H1 (cell line): ENCODE measurements at regions not wholly inside any gene's neighbourhood (a gene's known extent, or its start where the extent isn't known, plus 50 kb on each side); places are given as distances from the start of the nearest gene placed in this dataset.

ENCODE experiments used
- CTCF ChIA-PET: fragments of 300-600 bp; sonication (Branson Sonifier 250); formaldehyde crosslinking; loops from one replicate; lab custom pipeline; 2021; ENCODE audit not compliant: partially characterized antibody; lab: Charles Lee
- POLR2A ChIA-PET: fragments of 300-600 bp; sonication (Branson Sonifier 250); formaldehyde crosslinking; loops from one replicate; lab custom pipeline; 2021; ENCODE audit warnings: inconsistent platforms; ENCODE audit not compliant: partially characterized antibody; lab: Charles Lee
- DNase-seq, 2 experiments: peaks; one replicate each; pipeline versions ENCODE4 v3.0.0 to v3.0.0-alpha.2; 2010 to 2022; ENCODE audit warnings: low spot score in 2 of 2, low read depth in 1 of 2, mixed read lengths in 1 of 2
- FAIRE-seq: peaks from 2 replicates; lab custom pipeline; 2011; peaks lifted over from hg19 to GRCh38; lab: Jason Lieb, UNC
- H2AFZ ChIP-seq: 2 replicates; pipeline ENCODE4 v1.8.1; 2012; ENCODE audit warnings: low read length, inconsistent platforms
- H2AK5ac ChIP-seq: 2 replicates; pipeline ENCODE4 v1.6.1; 2013; ENCODE audit warnings: low read depth, low read length
- H2BK120ac ChIP-seq: replicated peaks from 2 replicates; pipeline ENCODE3; 2013; ENCODE audit warnings: low read depth, low read length, inconsistent platforms
- H2BK12ac ChIP-seq: 2 replicates; pipeline ENCODE4 v1.6.1; 2013; ENCODE audit warnings: low read depth, low read length
- H2BK15ac ChIP-seq: 2 replicates; pipeline ENCODE4 v1.6.1; 2013; ENCODE audit warnings: low read length
- H2BK20ac ChIP-seq: 2 replicates; pipeline ENCODE4 v1.6.1; 2013; ENCODE audit warnings: low read length
- H2BK5ac ChIP-seq: 2 replicates; pipeline ENCODE4 v1.6.1; 2013; ENCODE audit warnings: low read depth, low read length
- H3K14ac ChIP-seq: 2 replicates; pipeline ENCODE4 v1.6.1; 2013; ENCODE audit warnings: inconsistent platforms; ENCODE audit not compliant: insufficient read length
- H3K18ac ChIP-seq: 2 replicates; pipeline ENCODE4 v1.6.1; 2013; ENCODE audit warnings: low read length; ENCODE audit errors: extremely low read depth
- H3K23ac ChIP-seq: 2 replicates; pipeline ENCODE4 v1.6.1; 2013; ENCODE audit warnings: inconsistent platforms; ENCODE audit not compliant: insufficient read length
- H3K23me2 ChIP-seq: 2 replicates; pipeline ENCODE4 v1.6.1; 2013; ENCODE audit warnings: low read depth, low read length
- H3K27ac ChIP-seq: 2 replicates; pipeline ENCODE4 v1.6.1; 2011; ENCODE audit warnings: low read depth, low read length, inconsistent platforms
- H3K27me3 ChIP-seq, 4 experiments: replicated peaks in 1 of 4; 1 replicate in 1 of 4; 2 replicates in 3 of 4; pipeline versions ENCODE4 v1.6.1 to v1.8.1; 2011 to 2013; ENCODE audit warnings: low read length in 3 of 4, mild to moderate bottlenecking in 3 of 4, inconsistent platforms in 2 of 4, mixed read lengths in 2 of 4, moderate library complexity in 1 of 4; ENCODE audit not compliant: control insufficient read depth in 3 of 4, insufficient read depth in 3 of 4; ENCODE audit errors: extremely low read depth in 1 of 4
- H3K36me3 ChIP-seq, 4 experiments: 2 replicates each; pipeline versions ENCODE4 v1.6.1 to v1.8.1; 2011 to 2013; ENCODE audit warnings: mild to moderate bottlenecking in 4 of 4, low read length in 3 of 4, moderate library complexity in 2 of 4, control low read depth in 1 of 4, inconsistent platforms in 1 of 4; ENCODE audit not compliant: insufficient read depth in 4 of 4, control insufficient read depth in 2 of 4
- H3K4ac ChIP-seq: replicated peaks from 2 replicates; pipeline ENCODE3; 2013; ENCODE audit warnings: low read length, low read depth, mixed read lengths, inconsistent platforms; ENCODE audit not compliant: insufficient read length
- H3K4me1 ChIP-seq, 4 experiments: replicated peaks in 1 of 4; 1 replicate in 1 of 4; 2 replicates in 3 of 4; pipeline versions ENCODE4 v1.6.1 to v1.8.1; 2011 to 2013; ENCODE audit warnings: low read length in 3 of 4, inconsistent platforms in 2 of 4, mixed read lengths in 1 of 4; ENCODE audit not compliant: insufficient read depth in 4 of 4, control insufficient read depth in 3 of 4
- H3K4me2 ChIP-seq, 2 experiments: 2 replicates each; pipeline versions ENCODE4 v1.6.1 to v1.8.1; 2011 to 2013; ENCODE audit warnings: low read depth in 2 of 2, low read length in 2 of 2, control low read depth in 1 of 2, inconsistent platforms in 1 of 2, mild to moderate bottlenecking in 1 of 2; ENCODE audit not compliant: insufficient read depth in 1 of 2
- H3K4me3 ChIP-seq, 4 experiments: fragments of 200-600, 300-600 bp in 1 of 4; sonication (generic), shearing (Covaris generic), sonication (Bioruptor Twin) in 1 of 4; 2 replicates each; pipeline versions ENCODE4 v1.5.1 to v1.8.1; 2011 to 2016; ENCODE audit warnings: low read length in 4 of 4, low read depth in 3 of 4, control low read depth in 2 of 4, inconsistent platforms in 2 of 4, mild to moderate bottlenecking in 2 of 4, mixed read lengths in 1 of 4, moderate library complexity in 1 of 4; ENCODE audit not compliant: insufficient read depth in 2 of 4; ENCODE audit errors: extremely low read depth in 1 of 4
- H3K56ac ChIP-seq: replicated peaks from 2 replicates; pipeline ENCODE3; 2013; ENCODE audit warnings: low read depth, mild to moderate bottlenecking, mixed read lengths, low read length, inconsistent platforms; ENCODE audit not compliant: insufficient read length
- H3K79me1 ChIP-seq: 2 replicates; pipeline ENCODE4 v1.6.1; 2013; ENCODE audit warnings: low read depth, low read length, control low read depth
- H3K79me2 ChIP-seq, 2 experiments: 2 replicates each; pipeline versions ENCODE4 v1.6.1 to v1.8.1; 2012 to 2013; ENCODE audit warnings: low read length in 2 of 2, mild to moderate bottlenecking in 2 of 2, inconsistent platforms in 1 of 2; ENCODE audit not compliant: insufficient read depth in 2 of 2, control insufficient read depth in 1 of 2
- H3K9ac ChIP-seq, 4 experiments: replicated peaks in 1 of 4; 1 replicate in 1 of 4; 2 replicates in 3 of 4; pipeline versions ENCODE4 v1.6.1 to v1.8.1; 2011 to 2013; ENCODE audit warnings: low read depth in 3 of 4, low read length in 3 of 4, control low read depth in 2 of 4, mild to moderate bottlenecking in 2 of 4, moderate library complexity in 2 of 4, inconsistent platforms in 1 of 4; ENCODE audit errors: extremely low read depth in 1 of 4
- H3K9me3 ChIP-seq, 2 experiments: 2 replicates each; pipeline versions ENCODE4 v1.6.1 to v1.8.1; 2012 to 2013; ENCODE audit warnings: mild to moderate bottlenecking in 2 of 2, moderate library complexity in 2 of 2, control low read depth in 1 of 2, inconsistent platforms in 1 of 2, low read depth in 1 of 2, low read length in 1 of 2, mixed read lengths in 1 of 2; ENCODE audit not compliant: insufficient read depth in 2 of 2
- H4K20me1 ChIP-seq, 2 experiments: replicated peaks in 1 of 2; 2 replicates each; pipeline versions ENCODE3 to v1.8.1; 2011 to 2013; ENCODE audit warnings: inconsistent platforms in 2 of 2, low read length in 2 of 2, mild to moderate bottlenecking in 1 of 2; ENCODE audit not compliant: insufficient read depth in 2 of 2, control insufficient read depth in 1 of 2
- H4K5ac ChIP-seq: 2 replicates; pipeline ENCODE4 v1.6.1; 2013; ENCODE audit warnings: low read length, low read depth, mixed read lengths, inconsistent platforms; ENCODE audit not compliant: insufficient read length
- H4K8ac ChIP-seq: 2 replicates; pipeline ENCODE4 v1.8.0; 2013; ENCODE audit warnings: mild to moderate bottlenecking, moderate library complexity, low read length, inconsistent platforms; ENCODE audit not compliant: insufficient read depth; ENCODE audit errors: extremely low read depth
- H4K91ac ChIP-seq: replicated peaks from 2 replicates; pipeline ENCODE3; 2013; ENCODE audit warnings: low read length, mixed read lengths, inconsistent platforms; ENCODE audit not compliant: insufficient read length
- ASH2L ChIP-seq: fragments of 200-600, 300-600 bp; sonication (generic); IDR thresholded peaks from one replicate; pipeline ENCODE4 v1.7.1; 2017; ENCODE audit warnings: low read length
- CEBPB ChIP-seq: IDR thresholded peaks from 2 replicates; pipeline ENCODE4 v1.6.1; 2012; ENCODE audit warnings: low read depth, low read length
- CTCF ChIP-seq, 3 experiments: IDR thresholded peaks; 1 replicate in 2 of 3; 2 replicates in 1 of 3; pipeline versions ENCODE4 v1.5.1 to v1.6.1; 2011; ENCODE audit warnings: low read length in 3 of 3, mild to moderate bottlenecking in 3 of 3, inconsistent platforms in 2 of 3, low read depth in 1 of 3, moderate library complexity in 1 of 3; ENCODE audit not compliant: insufficient read depth in 1 of 3; ENCODE audit errors: control extremely low read depth in 1 of 3
- GTF2F1 ChIP-seq: IDR thresholded peaks from 2 replicates; pipeline ENCODE4 v1.6.1; 2012; ENCODE audit warnings: low read depth, low read length, improper control_type of control experiment, borderline replicate concordance
- JUND ChIP-seq: IDR thresholded peaks from 2 replicates; pipeline ENCODE4 v1.6.1; 2011; ENCODE audit warnings: mild to moderate bottlenecking, improper control_type of control experiment, low read length
- KDM4A ChIP-seq: IDR thresholded peaks from one replicate; pipeline ENCODE4 v1.7.1; 2012; ENCODE audit warnings: low read depth, mild to moderate bottlenecking, moderate library complexity, low read length, inconsistent platforms; ENCODE audit not compliant: severe bottlenecking
- RAD21 ChIP-seq, 2 experiments: IDR thresholded peaks in 1 of 2; conservative IDR thresholded peaks in 1 of 2; 2 replicates each; pipeline ENCODE4 v1.6.1; 2011; ENCODE audit warnings: low read depth in 2 of 2, low read length in 2 of 2, improper control_type of control experiment in 1 of 2, inconsistent platforms in 1 of 2, mild to moderate bottlenecking in 1 of 2, moderate library complexity in 1 of 2
- SP2 ChIP-seq: IDR thresholded peaks from 2 replicates; pipeline ENCODE4 v1.6.1; 2012; ENCODE audit warnings: mild to moderate bottlenecking, low read length, inconsistent platforms
- SP4 ChIP-seq: IDR thresholded peaks from 2 replicates; pipeline ENCODE4 v1.6.1; 2012; ENCODE audit warnings: low read length, inconsistent platforms
- TEAD4 ChIP-seq: IDR thresholded peaks from 2 replicates; pipeline ENCODE4 v1.6.1; 2012; ENCODE audit warnings: low read depth, low read length, inconsistent platforms, mixed read lengths
- WGBS, 2 experiments: shearing (Covaris generic) in 1 of 2; methylation state at CpG; one replicate each; pipeline versions ENCODE4 v1.1.6 to v1.1.7; 2013 to 2015; ENCODE audit warnings: low lambda C conversion rate in 2 of 2, mixed read lengths in 2 of 2, inconsistent platforms in 1 of 2, low coverage in 1 of 2, missing lambda C conversion rate in 1 of 2; ENCODE audit not compliant: insufficient replicate concordance in 2 of 2, insufficient coverage in 1 of 2, insufficient read length in 1 of 2; ENCODE audit errors: extremely low coverage in 1 of 2, missing lambda C conversion rate in 1 of 2; 5-methylcytosine and 5-hydroxymethylcytosine counted together

- no peak overlapping the region for H2AFZ ChIP-seq
- CTCF ChIA-PET = interaction anchor here (0.6 to 1.4 kb wide), 5 partner anchors 10 to 638 kb away, joined by 3 to 5 read pairs (median 3); no protein-coding TSS in a partner anchor
- H2BK20ac ChIP-seq = no peak overlapping the region
- H3K23me2 ChIP-seq = no peaks in the 10 kb centered on the region
- H3K4me1 ChIP-seq = peaks cover 0 to 6% (median 3%) of the 10 kb centered on the region in 4 experiments; a peak in 3 of 7 replicates
- H3K79me2 ChIP-seq = no peaks in the 10 kb centered on the region
- H2BK120ac ChIP-seq = no peak overlapping the region
- no peaks in the 10 kb centered on the region for H3K9me3 ChIP-seq
- H3K4ac ChIP-seq = no peak overlapping the region
- no peak overlapping the region for H3K27ac ChIP-seq
- no peaks in the 10 kb centered on the region for H3K36me3 ChIP-seq
- no peaks in the 10 kb centered on the region for H4K20me1 ChIP-seq
- no peak overlapping the region for H3K9ac ChIP-seq
- no peak overlapping the region for H2BK12ac ChIP-seq
- H3K14ac ChIP-seq = no peak overlapping the region
- no peak overlapping the region for H3K56ac ChIP-seq
- H2BK15ac ChIP-seq = no peak overlapping the region
- DNase-seq (peak; percentile 34 to 52), FAIRE-seq (peak; percentile 94)
- H3K4me3 ChIP-seq = no peak overlapping the region
- WGBS, 2 experiments = 55% methylated on average over 7 of the region's 7 CpGs; no CpG with 5 or more reads in 1 of the 2 experiments
- H3K79me1 ChIP-seq = no peaks in the 10 kb centered on the region
- H4K5ac ChIP-seq = no peak overlapping the region
- POLR2A ChIA-PET = no interaction called here
- H3K27me3 ChIP-seq = peaks cover 0 to 2% (median 0%) of the 10 kb centered on the region in 4 experiments; a peak in 1 of 7 replicates
- no peak overlapping the region for H4K91ac ChIP-seq
- no peak overlapping the region for H3K18ac ChIP-seq
- no peak overlapping the region for H3K23ac ChIP-seq
- H2BK5ac ChIP-seq = no peak overlapping the region
- H4K8ac ChIP-seq = no peak overlapping the region
- H3K4me2 ChIP-seq = no peak overlapping the region
- TF ChIP-seq GTF2F1 (no peak), SP4 (no peak), CEBPB (no peak), KDM4A (no peak), TEAD4 (peak; percentile 25; the same call in 1 of the 2 replicates), ASH2L (no peak), SP2 (no peak), JUND (no peak), CTCF (IDR thresholded peaks at IDR 0.05; ENCODE audit: control extremely low read depth in 1 of 3, insufficient read depth in 1 of 3, low read depth in 1 of 3, low read length in 3 of 3) (peak; percentile 65 to 88 (median 70)), RAD21 (IDR thresholded peaks at IDR 0.05 in 1 of 2, conservative IDR thresholded peaks at IDR 0.05 in 1 of 2; ENCODE audit: low read depth in 2 of 2, low read length in 2 of 2) (peak; percentile 98)
- H2AK5ac ChIP-seq = no peak overlapping the region
Measured at GRCh38 chr13:72255908-72256307, 388.9 kb upstream of the DACH1 start.
